ENCODE measurements at regions not wholly inside any gene's neighbourhood (a gene's known extent, or its start where the extent isn't known, plus 50 kb on each side); places are given as distances from the start of the nearest gene placed in this dataset.
"Not testable (repeated sequence)": the region's sequence is repeated elsewhere in the genome, so short reads cannot be mapped to it uniquely, and the experiment has no call there.

DNA sequence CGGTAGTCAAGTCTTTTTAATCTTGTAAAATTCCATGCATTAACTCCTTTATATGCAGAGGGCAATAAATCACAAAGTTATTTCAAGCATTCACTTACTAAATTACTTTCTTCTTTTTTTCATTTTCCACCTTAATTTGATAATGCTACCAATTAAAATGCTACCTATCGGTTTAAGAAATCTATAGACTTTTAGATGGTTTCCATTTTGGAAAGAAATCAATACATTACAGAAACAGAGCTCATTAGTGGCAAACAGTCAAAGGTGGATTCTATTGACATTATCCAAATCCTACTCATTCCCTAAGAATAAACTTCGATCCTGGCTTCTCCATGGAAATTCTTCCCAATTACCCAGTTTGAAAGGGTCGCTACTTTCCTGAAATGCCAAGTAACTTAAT is 176.5 kb downstream of the MREG start:
- intact Hi-C loops (cut with DNase I), result loop anchor here (5.0 kb wide), 1 partner anchor 80 kb away; no protein-coding TSS in a partner anchor
- DNase-seq (ENCODE audit: low spot score), result no peak

DNA sequence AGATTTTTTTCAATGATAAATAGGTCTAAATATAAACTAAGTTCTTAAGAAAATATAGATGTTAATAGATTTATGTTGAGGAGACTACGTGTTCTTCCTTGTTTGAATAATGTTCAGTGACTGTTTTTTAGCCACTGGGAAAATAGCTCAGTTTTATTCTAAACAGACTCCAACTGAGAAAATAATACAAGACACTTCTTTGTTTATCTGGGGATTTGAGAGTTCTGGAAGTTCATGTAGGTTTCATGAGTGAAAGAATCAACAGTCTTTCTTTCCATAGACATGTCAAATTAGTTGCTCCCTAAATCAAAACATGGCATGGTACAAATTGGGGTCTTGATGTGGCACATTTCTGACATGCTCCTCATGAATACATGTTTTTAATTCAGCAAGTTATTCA is 177.7 kb downstream of the MREG start:
- DNase-seq (ENCODE audit: low spot score), result no peak
- intact Hi-C loops (cut with DNase I), result loop anchor here (5.0 kb wide), 1 partner anchor 82 kb away; no protein-coding TSS in a partner anchor

- intact Hi-C loops (cut with DNase I), result loop anchor here (5.0 kb wide), 1 partner anchor 82 kb away; no protein-coding TSS in a partner anchor
- DNase-seq (ENCODE audit: low spot score), result no peak
Observed at GRCh38 chr2:215835231-215835630, 178.1 kb downstream of the MREG start.

- intact Hi-C loops (cut with DNase I), result no loop called here
- DNase-seq (ENCODE audit: low spot score), result no peak
Observed at GRCh38 chr2:215833531-215834162, 179.7 kb downstream of the MREG start.

DNA sequence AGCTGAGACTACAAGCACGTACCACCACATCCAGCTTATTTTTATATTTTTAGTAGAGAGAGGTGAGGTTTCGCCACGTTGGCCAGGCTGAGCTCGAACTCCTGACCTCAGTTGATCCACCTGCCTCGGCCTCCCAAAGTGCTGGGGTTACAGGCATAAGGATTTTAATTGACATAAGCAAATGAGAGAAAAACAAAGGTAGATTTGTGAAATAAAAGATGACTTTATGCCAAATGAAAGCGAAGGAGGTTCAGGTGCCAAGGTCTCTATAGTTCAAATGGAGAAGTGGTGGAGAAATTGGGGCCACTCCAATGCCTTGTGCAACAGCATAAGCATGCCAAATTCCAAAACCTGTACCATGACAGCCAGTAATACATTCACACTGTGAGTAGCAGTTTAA is 180.6 kb downstream of the MREG start:
- intact Hi-C loops (cut with DNase I), result no loop called here

DNA sequence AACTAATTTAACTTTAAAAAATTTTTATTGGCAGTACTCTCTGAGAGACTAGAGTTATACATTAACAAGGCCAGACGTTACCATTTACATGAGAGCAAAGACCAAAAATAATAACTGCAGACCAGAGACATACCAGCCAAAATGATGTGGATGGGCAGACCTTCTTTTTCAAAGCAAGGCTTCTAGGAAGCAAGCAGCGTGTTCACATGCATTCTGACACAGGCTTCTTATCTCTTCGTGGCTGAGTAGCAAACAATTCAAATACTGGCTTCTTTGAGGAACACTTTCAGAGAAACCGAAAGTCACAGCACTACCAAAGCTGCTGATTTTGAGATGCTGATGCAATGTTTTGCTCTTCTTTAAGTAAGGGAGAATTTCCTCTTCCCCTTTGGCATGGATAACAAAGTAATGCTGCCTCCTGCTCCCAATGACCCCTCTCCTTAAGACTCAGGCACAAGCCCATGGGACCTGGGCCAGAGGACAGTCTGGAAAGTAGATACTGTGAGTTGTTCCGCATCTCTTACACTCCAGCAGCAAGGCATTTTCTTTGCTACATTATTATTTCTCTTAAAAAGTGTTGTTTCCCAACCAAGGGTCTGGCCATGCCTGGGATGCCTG is 181.9 kb downstream of the MREG start:
- DNase-seq (ENCODE audit: low spot score), result no peak
- intact Hi-C loops (cut with DNase I), result no loop called here

More for the DNA sequence above, 180.6 kb downstream of the MREG start:
- no peak for DNase-seq (ENCODE audit: low spot score)

DNA sequence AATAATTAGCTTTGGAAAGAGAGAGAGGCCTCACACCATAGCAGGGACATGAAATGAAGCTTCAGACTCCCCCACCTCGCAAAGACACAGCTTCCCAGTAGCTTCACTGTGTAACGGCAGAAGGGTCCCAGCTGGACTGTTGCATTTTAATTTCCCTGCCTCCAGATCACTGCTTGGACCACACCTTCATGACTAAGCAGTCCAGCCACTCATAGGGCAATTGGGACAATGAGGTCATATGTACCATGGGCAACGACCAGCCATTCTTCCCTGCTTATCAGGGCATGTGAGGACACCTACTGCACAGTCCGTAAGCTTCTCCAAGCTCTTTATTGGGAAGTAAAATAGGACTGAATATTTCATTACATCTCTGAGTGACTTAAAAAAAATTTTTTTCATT is 183.0 kb downstream of the MREG start:
- intact Hi-C loops (cut with DNase I), result no loop called here
- DNase-seq (ENCODE audit: low spot score), result no peak

- intact Hi-C loops (cut with DNase I), result loop anchor here (5.0 kb wide), 1 partner anchor 372 kb away; no protein-coding TSS in a partner anchor
- DNase-seq (ENCODE audit: low spot score), result no peak
Observed at GRCh38 chr2:215829261-215829660, 184.1 kb downstream of the MREG start.

DNA sequence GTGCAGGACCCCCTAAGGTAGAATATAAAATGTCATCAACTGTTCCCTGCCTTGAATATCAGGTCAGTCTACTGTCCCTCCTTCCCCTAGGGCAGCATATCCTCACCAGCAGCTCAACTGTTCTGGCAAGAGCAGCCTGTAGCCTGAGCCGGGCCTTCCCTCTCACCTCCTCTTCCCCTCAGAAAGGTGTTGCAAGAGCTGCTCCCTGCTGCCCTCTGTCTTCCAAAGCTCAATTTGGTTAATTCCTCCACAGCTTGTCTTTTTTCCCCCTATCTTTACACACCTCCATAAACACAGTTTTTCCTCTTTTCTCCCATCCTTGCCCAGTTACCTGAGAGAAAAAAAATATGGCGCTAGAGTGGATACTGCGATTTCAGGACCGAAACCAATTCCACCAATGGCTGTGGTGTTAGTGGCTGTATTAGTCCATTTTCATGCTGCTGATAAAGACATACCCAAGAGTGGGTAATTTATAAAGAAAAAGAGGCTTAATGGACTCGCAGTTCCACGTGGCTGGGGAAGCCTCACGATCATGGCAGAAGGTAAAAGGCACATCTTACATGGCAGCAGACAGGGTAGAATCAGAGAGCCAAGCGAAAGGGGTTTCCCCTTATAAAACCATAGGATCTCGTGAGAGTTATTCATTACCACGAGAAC is 184.7 kb downstream of the MREG start:
- intact Hi-C loops (cut with DNase I), result loop anchor here (5.0 kb wide), 1 partner anchor 371 kb away; no protein-coding TSS in a partner anchor
- DNase-seq (ENCODE audit: low spot score), result no peak

DNA sequence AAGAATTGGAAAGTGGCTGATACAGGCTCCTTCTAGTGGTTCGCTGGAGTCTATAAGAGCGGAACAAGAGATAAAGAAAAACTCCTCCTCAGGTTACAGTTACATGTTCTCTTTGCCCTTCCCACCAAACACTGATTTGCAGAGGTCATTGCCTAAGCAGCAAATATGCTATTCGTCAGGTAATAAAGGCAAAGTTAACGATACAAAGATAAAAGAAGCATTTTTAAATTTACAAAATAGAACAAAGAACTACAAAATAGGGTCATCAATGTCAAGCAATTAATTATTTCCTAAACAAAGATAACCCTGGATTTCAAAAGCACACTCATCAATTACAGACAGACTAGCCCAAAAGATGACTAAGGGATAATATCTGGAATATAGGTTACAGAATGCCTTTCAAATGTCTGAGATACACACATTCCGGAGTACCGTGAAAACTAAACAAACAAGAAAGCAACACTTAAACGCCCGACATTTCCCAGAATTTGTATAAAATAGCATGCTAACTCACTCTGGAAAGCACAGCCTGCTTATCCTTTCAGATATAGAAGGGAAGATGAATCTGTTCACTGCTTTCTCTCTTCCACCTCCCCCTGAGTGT is 186.4 kb downstream of the MREG start:
- intact Hi-C loops (cut with DNase I), result loop anchor here (5.0 kb wide), 1 partner anchor 370 kb away; no protein-coding TSS in a partner anchor
- no peak for DNase-seq (ENCODE audit: low spot score)

- intact Hi-C loops (cut with DNase I), result loop anchor here (5.0 kb wide), 1 partner anchor 369 kb away; no protein-coding TSS in a partner anchor
- DNase-seq (ENCODE audit: low spot score), result no peak
Observed at GRCh38 chr2:215826376-215826775, 187.0 kb downstream of the MREG start.

GRCh38 chr2:215825707-215826106 is 187.6 kb downstream of the MREG start:
- intact Hi-C loops (cut with DNase I), result loop anchor here (5.0 kb wide), 1 partner anchor 368 kb away; no protein-coding TSS in a partner anchor

DNA sequence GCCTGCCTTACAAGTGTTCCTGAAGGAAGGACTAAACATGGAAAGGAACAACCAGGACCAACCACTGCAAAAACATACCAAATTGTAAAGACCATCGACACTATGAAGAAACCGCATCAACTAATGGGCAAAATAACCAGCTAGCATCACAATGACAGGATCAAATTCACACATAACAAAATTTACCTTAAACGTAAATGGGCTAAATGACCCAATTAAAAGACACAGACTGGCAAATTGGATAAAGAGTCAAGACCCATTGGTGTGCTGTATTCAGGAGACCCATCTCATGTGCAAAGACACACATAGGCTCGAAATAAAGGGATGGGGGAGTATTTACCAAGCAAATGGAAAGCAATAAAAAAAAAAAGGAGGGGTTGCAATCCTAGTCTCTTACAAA is 192.1 kb downstream of the MREG start:
- DNase-seq (ENCODE audit: low spot score); intact Hi-C loops (cut with DNase I): not testable (repeated sequence)

More at GRCh38 chr2:215825707-215826106, 187.6 kb downstream of the MREG start:
- DNase-seq (ENCODE audit: low spot score), result no peak

GRCh38 chr2:215819713-215820112 is 193.6 kb downstream of the MREG start:
- DNase-seq (ENCODE audit: low spot score); intact Hi-C loops (cut with DNase I): not testable (repeated sequence)

DNA sequence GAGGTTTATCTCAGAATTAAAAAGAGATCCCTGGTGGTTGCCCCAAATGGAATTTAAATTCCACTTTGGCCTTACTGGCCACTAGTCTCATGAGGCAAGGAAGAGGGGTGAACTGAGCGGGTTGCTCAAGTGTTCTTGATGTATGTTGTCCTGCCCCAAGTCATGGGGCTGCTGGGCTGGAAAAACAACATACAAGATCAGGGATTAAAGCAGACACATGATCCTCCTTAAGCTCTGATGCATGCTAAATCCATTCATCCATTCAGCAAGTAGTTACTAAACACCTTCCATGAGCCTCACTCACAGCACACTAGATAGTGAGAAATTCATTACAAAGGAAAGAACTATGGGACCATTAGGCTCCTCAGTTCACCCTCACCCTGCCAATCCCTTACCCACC is 196.3 kb downstream of the MREG start:
- DNase-seq (ENCODE audit: low spot score), result no peak
- intact Hi-C loops (cut with DNase I), result no loop called here

DNA sequence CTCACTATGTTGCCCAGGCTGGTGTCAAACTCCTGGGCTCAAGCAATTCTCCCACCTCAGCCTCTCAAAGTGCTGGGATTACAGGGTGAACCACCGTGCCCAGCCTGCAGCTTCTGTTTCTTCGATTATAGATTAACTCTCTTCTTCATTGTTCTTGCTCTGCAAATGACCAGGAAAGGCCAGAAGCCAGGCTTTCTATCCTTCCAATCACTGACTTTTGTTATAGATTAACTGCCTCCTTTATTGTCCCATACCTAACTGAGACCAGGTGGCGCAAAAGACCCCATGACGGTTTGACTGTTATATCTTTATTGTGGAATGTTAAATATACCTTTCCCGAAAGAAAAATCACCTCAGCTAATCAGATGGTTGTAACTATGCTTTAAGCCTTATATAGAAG is 196.9 kb downstream of the MREG start:
- intact Hi-C loops (cut with DNase I), result no loop called here
- no peak for DNase-seq (ENCODE audit: low spot score)

GRCh38 chr2:215815960-215816359 is 197.4 kb downstream of the MREG start:
- intact Hi-C loops (cut with DNase I), result no loop called here
- no peak for DNase-seq (ENCODE audit: low spot score)

DNA sequence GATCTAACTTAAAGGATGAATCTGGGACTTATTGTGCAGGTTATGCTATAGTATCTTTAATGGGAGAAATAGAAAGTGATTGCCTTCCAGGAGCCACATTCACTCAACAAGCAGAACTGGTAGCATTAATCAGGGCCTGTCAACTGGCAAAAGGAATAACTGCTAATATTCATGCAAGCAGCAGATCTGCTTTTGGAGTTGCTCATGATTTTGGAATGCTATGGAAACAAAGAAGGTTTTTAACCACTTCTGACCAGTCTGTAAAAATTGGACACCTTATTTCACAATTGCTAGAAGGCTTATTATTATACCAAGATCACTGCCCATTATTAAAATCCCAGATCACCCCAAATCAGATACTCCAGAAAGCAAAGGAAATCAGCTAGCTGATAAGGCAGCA is 200.4 kb downstream of the MREG start:
- DNase-seq (ENCODE audit: low spot score), result no peak
- intact Hi-C loops (cut with DNase I), result no loop called here

DNA sequence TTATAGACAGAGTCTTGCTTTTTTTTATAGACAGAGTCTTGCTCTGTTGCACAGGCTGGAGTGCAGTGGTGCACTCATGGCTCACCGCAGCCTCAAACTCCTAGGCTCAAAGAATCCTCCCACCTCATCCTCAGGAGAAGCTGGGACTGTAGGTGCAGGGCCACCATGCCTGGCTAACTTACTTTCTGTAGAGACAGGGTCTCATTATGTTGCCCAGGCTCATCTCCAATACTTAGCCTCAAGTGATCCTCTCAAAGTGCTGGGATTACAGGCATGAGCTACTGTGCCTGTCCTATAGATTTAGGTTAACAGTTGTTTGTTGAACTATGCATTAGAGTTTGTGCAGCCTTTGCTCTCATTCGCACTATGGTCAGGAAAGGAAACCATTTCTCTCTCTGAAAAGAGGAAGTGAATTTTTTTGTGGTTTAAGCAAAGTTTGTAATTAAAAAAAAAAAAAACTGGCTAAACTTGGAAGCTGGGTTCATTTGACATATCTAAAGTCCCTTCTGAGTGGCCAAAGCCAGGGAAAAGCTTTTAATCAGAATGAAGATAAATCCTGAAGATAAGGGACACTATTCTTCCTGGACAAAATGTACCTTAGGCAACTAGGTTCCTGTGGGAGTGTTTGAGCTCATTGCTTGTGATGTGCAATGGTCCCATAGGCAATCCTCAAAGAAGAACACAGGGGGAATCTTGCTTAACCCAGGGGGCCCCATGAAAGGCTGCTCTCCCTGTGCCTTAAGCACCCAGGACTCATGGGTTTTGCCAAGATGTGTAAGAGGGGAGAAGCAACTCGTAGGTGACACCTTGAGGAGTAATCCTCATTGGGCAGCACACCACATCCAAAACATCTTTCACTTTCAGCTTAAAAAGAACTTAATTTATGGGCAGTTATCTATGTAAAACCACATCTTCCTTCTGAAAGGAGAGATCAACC is 201.7 kb downstream of the MREG start:
- intact Hi-C loops (cut with DNase I), result no loop called here
- DNase-seq (ENCODE audit: low spot score), result no peak

Data from cardiac septum (tissue), 1 donor.